GM19035 (cell line): ENCODE measurements at regions not wholly inside any gene's neighbourhood (a gene's known extent, or its start where the extent isn't known, plus 50 kb on each side); places are given as distances from the start of the nearest gene placed in this dataset.
A peak's percentile ranks its signal among the peaks of the same experiment; 100 is the strongest.

Experiments
- ATAC-seq: cut with Tn5 transposase; IDR thresholded peaks from one replicate; pipeline ENCODE4 v1.9.1; 2021; ENCODE audit not compliant: unreplicated experiment

DNA sequence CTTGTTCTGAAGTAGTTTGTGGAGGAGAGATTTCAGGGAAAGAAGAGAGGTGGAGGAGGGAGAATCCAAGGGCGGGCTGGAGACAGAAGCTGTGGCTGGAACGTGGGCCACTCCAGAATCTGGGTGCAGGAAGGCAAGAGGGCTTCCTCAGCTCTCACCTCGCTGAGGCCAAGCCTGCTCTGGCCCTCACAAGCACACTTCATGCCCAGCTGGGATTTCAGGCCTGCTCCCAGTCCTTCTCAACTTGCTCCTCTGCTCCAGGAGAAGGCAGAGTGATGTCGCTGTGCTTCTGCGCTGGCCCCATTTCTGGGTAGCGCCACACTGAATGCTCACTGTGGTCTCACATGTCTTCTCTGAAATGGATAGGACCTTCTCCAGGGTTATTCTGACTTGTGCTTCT, 328.8 kb downstream of the FGF9 start:
- no peak for ATAC-seq

DNA sequence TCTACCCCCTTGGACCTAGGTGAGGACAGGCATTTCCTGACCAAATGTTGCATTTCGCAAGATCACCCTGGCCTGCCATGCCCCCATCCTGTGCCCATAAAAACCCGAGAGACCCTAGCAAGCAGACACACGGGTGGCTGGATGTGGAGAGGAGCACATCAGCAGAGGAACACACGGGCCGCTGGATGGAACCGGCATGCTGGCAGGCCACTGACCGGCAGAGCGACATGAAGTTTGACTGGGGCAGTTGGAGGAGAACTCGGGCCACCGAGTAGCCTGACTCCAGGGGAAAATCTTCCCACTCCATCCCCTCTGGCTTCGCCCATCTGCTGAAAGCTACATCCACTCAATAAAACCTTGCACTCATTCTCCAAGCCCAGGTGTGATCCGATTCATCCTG, 329.3 kb downstream of the FGF9 start:
- ATAC-seq, result no peak

DNA sequence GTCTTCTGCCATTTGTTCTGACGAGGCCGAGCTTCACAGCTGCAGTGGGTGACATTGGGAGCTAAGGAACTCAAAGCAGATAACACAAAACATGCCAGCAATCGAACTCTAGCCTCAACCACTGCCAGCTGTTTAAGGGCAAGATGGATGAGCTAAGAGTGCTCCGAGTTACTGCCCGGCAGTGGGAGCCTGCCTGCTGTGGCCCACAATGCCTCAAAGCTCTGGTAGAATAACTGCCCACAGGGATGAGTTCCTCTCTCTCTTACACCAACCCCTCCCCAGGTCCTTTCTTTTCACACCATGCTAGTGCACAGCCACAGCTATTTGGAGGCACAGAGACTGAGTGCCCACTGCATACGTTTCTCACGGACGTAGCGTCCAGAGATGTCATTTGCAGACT, 330.5 kb downstream of the FGF9 start:
- ATAC-seq, result no peak

DNA sequence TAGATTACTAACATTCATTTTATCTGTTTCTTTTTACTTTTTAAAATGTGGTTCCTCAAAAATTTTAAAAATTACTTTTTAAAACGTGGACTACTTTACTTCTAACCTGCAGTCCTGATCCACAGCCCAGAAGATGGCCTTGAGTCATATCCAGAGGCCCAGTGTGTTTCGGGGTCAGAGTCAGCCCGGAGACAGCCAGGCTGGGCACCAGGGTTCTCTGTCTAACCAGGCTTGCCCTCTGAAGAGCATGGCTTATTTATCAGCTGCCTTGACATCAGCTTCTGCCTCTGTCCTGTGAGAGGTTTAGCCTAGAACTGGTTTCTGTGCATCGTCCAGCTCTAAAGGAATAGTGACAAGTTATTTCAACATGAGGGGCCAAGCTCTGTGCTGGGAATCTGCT, 332.0 kb downstream of the FGF9 start:
- no peak for ATAC-seq

DNA sequence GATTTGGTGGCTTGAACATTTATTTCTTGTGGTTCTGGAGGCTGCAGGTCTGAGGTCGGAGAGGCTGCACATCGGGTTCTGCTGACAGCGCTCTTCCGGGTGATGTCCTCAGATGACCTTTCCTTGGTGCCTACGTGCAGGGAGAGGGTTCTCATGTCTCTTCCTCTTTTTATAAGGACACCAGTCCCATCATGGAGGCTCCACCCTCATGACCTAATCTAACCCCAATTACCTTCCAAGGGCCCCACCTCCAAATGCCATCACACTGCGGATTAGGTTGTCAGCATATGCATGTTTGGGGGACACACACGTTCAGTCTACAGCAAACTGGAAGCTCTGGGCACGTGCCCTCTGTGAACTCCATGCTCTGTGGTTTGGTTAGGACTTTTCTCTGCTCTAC, 338.6 kb downstream of the FGF9 start:
- no peak for ATAC-seq

DNA sequence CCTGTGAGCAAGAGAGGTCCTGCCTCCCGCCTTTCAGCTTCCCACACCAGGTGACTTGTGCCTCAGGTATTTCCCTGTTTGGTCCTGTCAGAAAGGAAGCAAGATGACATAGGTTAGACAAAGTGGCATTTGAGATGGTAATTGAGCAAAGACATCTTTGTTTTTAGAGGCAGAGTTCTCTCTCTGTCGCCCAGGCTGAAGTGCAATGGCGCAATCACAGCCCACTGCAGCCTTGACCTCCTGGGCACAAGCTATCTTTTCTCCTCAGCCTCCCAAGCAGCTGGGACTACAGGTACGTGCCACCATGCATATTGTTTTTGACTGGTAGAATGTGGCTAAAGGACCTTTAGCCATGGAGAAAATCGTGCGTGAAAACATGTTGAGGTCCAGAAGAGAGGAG, 339.1 kb downstream of the FGF9 start:
- no peak for ATAC-seq

DNA sequence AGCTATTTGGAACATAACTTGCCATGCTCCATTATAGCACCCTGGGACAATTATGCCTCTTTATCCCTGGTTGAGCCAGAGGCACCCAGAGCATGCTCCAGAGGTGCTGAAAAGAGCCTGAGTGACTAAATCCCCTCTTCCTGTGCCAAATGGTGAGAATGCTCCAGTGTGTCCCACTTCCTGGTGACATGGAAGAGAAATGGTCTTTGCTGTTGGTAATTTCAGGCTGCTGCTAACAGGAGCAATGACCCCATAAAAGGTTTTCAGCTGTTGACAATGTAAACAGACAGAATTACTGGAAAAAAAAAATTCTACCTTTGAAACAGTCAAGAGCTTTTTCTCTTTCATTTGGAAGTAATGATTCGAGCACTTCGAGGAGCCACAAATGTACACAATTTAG, 341.8 kb downstream of the FGF9 start:
- ATAC-seq, result no peak

DNA sequence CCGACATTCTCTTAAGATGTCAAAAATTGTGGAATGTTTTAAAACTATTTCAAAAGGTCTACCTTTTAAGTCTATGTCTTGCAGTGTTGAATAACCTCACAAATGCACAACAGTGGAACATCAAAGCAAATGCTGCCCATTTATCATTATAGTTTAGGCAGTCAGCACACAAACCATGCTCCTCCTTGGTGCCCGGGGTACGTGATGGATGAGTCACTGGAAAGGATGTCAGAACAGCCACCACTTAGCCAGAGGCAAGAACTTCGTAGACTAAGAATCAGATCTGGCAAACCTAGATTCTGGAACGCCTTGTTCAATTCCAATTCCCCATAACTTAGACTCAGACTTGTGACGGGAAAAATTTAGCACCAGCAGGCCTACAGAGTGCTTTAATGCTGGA, 343.6 kb downstream of the FGF9 start:
- ATAC-seq, result no peak

DNA sequence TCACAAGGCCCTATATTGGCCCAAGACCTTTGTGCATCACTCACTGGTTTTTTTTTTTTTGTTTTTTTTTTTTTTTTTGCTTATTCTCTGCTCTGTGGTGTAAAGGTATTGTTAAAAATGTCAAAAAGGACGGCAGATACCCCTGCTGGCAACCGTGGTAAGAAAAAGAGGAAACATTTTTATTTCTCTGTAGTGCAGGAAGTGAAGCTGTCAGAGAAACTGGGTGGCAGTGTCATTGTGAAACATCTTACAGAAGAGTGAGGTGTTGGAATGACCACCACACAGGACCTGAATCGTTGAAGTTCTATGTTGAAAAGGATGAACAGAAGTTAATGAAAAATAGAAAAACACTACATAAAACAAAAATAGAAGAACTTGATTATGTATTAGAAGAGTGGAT, 346.4 kb downstream of the FGF9 start:
- ATAC-seq, result peak; percentile 70

DNA sequence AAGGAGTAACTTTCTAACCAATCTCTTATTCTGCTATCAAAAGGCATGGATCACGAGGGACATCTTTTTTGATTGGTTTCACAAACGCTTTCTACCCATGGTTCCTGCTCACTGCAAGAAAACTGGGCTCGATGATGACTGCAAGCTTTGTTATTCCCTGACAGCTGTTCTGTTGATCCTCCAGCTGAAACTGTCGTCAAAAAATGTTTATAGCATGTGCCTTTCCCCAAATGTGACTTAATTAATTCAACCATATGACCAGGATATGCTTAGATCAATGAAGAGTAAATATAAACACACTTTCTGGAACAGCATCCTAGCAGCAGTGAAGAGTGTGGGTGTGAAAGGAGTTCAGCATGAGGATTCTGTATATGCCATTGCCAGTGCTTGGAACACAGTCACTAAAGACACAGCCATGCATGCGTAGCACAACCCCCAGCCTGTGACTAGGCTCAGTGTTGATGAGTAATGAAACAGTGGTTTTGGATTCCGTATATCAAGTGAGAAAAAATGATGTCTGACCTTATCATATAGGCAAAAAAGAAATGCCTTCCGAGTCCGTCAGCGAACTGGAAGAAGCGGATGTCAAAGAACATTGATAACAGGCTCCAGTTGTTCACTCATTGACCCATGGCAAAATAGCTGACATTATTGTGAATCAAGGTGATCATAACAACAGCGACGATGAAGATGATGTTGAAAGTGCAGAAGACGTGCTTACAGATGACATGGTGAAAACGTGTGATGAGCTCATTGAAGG, 347.4 kb downstream of the FGF9 start:
- no peak for ATAC-seq

DNA sequence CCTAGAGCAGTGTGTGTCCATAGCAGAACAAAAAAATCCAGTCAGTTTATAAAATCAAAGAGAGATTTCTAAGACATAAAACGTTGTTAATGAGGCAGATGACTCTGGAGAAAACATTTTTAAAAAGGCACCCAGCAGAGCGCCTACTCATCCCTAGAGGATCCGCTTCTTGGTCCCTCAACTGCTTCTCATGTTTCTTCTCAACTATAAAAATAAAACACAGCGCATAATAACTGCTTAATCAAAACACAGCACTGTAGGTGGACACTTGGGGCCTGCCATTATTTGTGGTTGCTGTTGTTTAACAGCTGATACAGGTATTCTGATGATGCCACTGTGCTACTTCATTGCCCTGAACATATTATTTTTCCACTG, 347.9 kb downstream of the FGF9 start:
- ATAC-seq, result no peak

DNA sequence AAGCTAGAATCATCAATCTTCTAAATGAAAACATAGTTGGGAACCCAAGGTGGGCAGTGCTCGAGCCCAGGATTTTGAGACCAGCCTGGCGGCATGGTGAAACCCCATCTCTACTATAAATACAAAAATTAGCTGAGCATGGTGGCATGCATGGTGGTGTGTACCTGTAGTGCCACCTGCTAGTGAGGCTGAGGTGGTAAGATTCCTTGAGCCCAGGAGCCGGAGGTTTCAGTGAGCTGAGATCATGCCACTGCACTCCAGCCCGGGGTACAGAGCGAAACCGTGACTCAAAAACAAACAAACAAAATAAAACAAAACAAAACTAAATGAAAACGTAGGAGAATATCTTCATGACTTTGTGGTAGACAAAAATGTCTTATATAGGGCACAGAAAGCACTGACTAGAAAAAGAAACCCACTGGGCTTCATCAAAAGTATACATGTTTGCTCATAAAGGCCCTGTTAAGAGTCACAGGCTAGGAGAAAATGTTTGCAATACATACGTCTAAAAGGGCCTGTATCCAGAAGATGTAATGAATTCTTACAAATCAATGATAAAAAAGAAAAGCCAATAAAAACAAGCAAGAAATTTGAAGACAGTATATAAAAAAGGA, 353.6 kb downstream of the FGF9 start:
- no peak for ATAC-seq

DNA sequence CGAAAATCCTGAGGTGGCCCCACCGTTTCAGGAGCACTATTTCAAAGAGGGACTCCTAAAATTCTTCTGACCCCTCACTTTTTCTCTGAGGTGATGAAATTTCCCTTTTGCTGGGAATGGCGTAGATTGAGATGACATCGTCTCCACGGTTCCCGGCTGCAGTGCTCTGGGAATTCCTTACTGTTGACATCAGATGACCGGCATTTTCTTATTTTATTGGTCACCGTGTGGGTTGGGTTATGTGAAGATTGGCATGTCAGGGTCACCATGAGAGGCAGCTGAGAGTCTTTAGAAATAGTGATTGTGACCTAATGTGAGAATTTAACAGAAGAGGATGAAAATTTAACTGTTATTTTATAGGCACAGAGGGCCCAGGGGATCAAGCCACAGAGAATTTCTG, 356.7 kb downstream of the FGF9 start:
- ATAC-seq, result no peak

DNA sequence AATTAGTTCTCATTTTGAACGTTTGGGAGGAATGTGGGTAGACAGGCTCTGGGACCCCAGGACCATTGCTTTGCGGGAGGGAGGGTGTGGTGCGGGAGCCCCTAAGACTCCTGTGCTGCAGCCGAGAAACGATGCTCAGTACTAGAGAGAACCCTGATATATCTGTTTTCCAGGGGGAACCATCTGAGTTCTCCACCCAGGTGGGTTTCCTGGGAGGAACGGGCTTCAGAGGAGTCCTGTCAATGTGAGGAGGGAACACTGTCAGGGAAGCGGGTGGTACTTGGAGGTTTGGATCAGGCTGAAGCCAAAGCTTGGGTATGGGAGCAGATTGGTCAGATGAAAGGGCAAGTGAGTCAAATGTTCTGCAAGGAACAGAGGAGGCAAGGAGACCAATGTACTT, 358.0 kb downstream of the FGF9 start:
- ATAC-seq, result no peak

DNA sequence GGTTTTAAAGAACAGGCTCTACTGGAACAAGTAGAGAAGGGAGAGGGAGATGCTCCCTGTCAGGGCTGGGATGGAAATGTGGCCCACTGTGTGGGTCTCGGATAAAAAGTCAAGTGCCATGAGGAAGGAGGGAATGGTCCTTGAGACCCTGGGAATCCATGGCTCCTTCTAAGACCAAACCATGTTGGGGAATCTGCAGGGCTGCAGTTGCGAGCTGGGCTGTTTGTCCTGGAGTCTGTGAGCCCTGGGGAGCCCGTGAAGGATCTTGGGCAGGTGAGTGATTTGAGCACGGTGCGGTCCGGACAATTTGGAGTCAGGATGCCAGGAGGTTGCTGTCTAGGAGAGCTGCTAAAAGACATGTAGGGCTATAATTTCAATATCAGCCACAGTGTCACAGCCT, 359.4 kb downstream of the FGF9 start:
- no peak for ATAC-seq

DNA sequence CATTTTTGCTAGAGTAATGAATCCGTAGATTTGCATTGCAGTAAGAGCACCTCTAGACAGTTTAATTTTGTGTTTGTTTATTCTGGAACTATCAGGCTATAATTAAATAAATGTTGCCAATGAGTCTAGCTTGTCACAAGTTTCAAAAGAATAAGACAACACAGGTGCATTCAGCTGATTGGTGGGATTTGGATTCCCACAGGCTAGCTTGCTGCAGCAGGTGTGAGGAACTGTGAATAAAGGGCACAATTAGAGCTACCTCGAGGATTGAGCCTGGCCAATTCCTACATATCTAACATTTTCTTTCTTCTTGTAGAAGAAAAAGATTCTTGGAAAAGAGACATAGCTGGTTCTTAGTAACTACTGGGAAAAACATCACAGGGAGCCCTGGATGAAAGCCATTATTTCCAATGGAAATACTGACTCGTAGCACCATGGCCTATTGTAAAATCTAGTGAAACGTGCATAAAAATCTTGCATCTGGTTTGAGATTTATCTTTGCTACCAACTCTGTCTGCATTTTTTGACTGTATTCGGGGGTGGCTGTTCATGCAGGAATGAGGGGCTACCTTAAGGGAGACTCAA, 360.9 kb downstream of the FGF9 start:
- no peak for ATAC-seq

DNA sequence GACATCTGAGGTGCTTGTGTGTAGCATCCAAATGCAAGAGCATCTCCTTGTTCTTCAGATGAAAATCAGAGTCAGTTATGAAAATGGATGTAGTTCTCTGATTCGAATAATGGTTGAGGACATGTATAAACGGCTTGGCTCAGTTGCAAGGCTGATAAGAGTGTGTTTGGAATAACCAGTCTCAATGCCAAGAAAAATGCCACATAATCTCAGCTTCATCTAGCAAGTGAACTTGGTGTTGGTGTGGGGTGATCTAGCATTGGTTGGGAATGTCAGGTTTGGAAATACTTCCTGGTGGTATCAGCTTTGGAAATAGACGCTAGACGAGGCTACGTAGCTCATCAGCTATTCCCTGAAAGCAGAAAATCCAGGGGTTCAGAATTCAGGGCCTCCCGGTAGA, 362.0 kb downstream of the FGF9 start:
- ATAC-seq, result no peak

DNA sequence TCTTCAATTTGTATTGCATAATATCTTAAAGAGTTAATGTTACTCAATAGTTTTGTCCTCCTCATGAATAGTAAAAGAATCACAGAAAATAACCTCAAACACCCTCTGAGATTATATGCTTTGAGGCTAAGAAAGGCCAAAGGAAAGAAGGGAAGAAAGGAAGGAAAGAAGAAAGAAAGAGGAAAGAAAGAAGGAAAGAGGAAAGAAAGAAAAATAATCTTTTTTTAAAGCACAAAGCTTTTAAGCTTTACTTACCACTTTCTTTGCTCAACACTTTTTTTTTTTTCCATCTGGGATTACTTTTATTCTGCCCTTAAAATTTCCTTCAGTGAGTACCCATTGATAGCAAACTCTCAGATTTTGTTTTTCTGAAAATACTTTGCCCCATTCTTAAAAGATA, 369.1 kb downstream of the FGF9 start:
- ATAC-seq, result no peak

DNA sequence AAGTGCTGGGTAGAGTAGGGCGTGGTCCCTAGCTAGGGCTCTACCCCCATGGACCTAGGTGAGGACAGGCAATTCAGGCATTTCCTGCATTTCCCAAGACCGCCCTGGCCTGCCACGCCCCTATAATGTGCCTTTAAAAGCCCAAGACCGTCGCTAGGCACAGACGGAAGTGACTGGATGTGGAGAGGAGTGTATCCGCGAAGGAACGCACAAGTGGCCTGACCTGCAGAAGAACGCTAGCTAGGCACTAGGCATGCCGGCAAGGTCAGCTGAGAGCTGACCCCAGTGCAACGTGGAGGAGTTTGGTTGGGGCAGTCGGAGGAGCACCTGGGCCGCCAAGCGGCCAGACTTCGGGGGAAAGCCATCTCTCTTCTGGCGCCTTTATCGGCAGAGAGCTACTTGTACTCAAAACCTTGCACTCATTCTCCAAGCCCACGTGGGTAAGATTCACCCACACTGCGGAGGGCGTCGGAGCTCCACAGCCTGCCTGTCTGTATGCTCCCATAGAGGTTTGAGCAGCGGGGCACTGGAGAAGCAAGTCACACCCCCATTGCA, 370.0 kb downstream of the FGF9 start:
- ATAC-seq, result no peak

DNA sequence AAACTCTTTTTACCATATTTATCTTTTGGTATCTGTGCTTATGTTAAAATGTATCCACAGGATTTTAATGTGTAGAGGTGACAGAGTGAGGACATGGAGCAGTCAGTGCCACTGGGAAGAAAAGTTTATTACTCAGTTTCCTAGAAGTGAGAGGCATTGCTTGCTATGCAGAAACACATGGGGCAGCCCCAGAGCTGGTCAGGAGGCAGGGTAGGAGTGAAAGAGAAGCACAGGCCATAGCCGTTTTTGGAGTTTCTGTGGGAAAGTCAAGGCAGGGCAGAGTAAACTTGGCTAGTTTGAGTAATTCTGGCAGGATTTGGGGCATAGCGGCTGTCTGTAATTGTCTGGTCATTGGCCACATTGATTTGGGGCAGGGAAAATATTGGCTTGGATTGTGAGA, 370.9 kb downstream of the FGF9 start:
- ATAC-seq, result no peak

DNA sequence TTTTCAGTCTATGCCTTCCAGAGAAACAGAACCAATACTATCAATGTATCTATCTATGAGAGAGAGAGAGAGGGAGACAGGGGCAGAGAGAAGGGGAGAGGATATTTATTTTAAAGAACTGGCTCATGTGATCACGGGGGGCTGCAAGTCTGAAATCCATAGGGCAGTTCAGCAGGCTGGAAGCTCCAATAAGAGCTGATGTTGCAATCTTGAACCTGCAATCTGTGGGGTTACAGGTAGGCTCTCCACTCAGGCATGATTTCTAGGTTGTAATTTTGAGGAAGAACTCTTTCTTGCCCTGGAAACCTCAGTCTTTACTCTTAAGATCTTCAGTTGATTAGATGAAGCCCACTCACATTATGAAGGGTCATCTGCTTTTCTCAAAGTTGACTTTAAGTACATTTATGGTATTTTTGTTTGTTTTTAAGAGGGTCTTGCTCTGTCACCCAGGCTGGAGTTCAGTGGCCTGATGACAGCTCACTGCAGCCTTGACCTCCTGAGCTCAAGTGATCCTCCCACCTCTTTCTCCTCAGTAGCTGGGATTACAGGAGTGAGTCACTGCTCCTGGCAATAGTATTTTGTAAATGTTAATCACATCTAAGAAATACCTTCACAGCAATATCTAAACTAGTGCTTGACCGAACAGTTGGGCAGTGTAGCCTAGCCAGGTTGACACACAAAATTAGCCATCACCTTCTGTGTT, 376.4 kb downstream of the FGF9 start:
- no peak for ATAC-seq

DNA sequence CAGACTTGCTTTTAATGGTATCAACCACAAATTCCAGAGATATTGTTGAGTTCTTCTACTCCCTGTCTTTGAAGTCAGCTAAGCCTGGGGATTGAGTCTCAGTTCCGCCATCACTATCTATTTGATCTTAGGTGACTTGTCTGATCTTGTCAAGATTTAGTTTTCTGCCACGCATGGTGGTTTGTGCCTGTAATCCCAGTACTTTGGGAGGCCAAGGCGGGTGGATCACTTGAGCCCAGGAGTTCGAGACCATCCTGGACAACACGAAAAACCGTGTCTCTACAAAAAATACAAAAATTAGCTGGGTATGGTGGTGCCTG, 376.9 kb downstream of the FGF9 start:
- ATAC-seq, result no peak
